ENCODE measurements at regions not wholly inside any gene's neighbourhood (a gene's known extent, or its start where the extent isn't known, plus 50 kb on each side); places are given as distances from the start of the nearest gene placed in this dataset.

DNA sequence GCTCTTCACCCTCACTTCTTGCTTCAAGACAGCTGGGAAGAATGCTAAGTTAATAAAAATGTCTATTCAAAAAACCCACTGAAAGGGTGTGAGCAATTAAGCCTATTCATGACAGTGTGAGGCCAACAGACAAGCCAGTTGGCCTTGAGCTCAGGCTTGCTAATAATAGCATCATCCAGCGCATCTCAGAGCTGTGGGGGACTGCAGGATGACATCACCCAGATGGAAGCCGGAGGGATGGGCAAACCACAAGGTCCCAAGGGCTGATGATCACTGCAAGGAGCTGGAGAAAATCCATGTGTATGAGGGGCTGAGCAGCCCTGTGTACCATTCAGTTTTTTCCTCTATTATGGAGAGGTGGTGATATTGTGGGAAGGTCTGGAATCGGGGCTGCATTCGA lies 770.4 kb downstream of the TNS3 start:
- DNase-seq (ENCODE audit: low spot score) = no peak

DNA sequence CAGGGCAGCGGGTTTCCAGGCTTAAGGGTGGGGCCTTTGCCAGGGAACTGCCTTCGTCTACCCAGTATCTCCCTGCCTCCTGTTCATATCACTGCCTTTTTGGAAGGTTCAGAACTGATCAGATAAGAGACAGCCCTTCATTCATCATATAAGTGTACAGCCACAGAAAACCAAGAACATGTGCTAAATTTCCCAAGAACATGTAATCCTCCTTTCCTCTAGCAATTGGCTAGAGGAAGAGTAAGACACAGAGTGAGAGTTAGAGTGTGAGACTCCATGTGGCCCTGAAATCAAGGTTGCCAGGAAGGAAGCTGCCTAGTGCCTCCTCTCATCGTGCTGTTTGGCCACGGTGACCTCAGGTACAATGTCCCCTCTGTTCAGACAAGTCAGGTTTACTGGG lies 770.9 kb downstream of the TNS3 start:
- no peak for DNase-seq (ENCODE audit: low spot score)

DNA sequence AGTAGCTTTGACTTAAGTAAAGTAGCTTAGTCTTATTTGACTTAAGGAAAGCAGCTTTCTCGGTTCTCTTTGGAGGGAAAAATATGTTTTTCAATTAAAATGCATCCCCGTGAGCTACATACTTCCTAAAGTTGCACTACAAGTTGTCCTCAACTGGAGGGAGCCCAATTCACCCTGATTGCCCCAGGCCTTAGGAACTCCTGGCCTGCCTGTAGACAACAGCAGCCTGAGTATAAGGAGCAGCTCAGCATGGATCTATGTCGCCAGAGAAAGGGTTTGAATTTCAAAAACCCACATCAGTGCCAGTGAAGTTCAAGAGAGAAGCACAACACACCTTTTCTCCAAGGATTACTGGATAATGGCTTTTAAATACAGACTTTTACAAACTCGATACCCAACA lies 772.0 kb downstream of the TNS3 start:
- no peak for DNase-seq (ENCODE audit: low spot score)

DNA sequence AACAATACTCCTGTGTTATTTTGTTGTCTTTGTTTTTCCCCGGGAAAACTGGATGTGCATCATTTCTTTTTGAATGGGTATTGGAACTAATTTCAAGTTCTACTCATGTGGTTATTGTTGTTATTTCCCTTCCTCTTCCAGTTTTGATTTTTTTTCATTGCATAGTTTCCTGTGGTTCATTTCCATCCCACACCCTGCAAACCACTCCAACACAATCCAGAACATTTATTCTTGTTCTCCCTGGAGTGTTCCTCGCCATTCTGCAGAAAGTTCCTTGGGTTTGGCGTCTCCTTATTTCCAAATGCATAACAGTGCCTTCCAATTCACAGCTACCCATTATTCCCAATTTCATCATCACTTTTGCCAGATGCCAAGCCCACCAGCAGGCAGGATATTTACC lies 775.1 kb downstream of the TNS3 start:
- DNase-seq (ENCODE audit: low spot score) = no peak

DNA sequence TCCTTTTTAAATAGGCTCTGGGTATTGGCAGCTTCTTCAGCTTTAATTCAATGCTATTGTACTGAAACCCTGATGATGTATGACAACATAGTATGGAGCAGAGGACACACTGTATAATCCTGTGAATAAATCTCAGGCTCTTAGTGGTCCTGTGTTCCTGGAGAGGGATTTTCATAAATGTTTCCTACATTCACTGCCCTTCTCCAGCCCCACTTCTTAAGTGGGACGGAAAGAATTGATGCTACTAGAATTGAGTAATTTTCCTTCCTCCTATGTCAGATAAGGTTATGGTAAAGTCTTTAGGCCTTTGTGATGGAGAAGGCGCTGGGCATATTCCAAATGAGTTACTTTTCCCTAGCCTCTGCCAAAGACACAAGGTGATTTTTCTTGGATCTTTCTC lies 779.4 kb downstream of the TNS3 start:
- no peak for DNase-seq (ENCODE audit: low spot score)

DNA sequence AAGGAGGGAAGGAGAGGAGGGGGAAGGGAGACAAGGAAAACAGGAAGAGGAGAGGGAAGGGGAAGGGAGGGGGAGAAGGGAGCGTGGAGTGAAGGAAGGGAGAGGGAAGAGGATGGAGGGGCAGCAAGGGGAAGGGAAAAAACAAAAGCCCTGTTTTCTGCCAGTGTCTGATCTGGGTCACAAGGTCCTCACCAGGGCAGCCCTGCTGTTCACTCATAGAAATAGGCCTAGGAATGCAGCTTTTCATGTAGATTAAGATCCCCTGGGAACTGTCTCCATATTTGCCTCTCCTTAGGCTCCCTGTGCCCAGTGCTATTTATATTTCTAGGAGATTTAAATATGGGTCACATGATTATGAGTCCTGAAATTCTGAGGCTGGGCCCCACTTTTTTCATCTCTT lies 790.7 kb downstream of the TNS3 start:
- no peak for DNase-seq (ENCODE audit: low spot score)

DNA sequence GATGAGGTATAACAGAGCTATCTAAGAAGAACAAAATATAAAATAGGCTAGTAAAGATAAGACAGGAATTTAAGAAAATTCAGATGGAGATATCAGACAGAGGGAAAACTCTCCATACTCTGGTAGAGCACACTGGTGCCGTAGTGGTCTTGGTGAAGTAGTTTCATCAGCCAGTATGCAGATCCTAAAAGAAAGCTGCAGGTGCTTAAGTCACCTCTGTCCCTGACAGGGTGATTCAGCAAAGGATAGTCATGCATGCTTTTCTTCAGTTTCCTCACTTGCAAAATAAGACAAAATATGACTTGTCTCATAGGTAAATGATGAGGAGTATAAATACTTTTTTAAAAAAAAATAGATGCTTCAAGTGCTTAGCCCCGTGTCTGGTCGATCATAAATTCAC lies 794.9 kb downstream of the TNS3 start:
- no peak for DNase-seq (ENCODE audit: low spot score)

DNA sequence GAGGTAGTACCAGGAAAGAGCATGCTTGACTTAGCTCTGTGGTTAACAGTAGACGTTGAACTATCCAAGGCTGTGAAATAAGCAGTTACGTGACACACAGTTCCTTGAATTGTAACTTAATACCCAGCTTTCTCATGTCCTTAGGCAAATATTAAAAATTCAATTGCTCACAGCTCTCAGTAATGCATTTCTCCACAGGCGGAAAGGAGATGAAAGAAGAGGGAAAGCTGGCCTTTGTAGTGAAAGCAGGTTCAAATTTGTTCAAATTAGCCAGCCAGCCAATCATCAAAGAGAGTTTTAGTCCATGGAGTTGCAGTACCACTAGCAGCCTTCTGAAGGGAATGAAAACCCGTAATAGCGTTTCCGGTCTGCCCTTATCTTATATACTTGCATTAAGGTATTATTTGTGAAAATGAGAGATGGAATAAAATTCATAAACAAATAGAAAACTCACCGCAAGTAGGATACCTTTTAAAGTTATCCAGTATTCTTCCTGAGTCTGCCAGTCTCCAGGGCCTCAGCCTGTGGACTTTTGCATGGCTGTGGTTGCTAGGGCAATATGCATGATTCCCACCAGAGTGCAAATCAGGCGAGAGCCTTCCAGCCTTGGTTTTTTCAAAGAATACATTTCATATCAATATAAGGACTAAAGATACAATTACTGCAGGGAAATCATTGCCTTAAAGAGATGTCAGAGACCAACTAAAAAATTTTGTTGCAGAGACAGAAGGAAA lies 795.5 kb downstream of the TNS3 start:
- DNase-seq (ENCODE audit: low spot score) = no peak

DNA sequence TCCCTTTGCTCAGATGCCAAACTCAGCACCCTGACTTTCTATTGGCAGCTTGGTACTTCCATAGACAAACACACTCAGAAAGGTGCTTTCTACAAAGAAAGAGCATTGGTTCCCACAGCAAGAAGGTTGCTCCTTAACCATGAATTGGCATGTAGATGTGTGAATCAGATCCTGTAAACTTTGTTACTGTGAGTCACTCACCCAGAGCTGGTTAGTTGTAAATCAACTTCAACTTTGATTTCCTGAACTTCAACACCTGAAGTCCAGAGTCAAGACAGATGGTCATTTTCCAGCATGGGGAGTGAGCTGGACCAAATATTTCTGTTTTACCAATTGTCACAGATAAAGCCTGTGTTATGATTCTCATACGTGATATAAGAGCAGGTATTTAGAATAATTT lies 797.2 kb downstream of the TNS3 start:
- DNase-seq (ENCODE audit: low spot score) = no peak

DNA sequence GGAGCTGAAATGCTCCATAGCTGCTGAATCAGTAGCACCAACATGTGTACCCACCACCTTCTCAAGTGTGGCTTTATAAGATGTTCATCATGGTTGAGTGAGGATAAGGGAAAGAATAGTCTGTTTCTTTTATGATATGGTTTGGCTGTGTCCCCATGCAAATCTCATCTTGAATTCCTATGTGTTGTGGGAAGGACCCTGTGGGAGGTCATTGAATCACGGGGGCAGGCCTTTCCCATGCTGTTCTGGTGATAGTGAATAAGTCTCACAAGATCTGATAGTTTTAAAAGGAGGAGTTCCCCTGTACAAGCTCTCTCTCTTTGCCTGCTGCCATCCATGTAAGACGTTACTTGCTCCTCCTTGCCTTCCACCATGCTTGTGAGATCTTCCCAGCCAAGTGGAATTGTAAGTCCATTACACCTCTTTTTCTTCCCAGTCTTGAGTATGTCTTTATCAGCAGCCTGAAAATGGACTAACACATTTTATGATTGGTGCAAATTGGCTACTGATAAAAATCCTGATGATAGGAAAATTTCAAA lies 799.9 kb downstream of the TNS3 start:
- DNase-seq (ENCODE audit: low spot score) = no peak

DNA sequence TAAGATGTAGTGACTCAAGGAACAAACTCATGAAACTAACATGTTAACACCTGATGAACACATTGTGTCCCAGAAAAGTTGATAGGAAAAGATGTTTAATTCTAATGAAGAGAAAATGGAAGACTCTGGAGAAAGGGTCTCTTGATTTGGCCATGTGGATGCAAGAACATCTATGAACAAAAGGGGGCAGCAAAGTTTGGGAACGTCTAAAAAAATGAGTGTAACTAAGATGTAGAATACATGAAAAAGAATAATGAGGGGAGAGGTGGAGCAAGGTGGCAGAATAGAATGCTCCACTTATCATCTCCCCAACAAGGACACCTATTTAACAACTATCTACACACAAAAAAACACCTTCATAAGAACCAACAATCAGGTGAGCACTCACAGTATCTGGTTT lies 805.1 kb downstream of the TNS3 start:
- no peak for DNase-seq (ENCODE audit: low spot score)

DNA sequence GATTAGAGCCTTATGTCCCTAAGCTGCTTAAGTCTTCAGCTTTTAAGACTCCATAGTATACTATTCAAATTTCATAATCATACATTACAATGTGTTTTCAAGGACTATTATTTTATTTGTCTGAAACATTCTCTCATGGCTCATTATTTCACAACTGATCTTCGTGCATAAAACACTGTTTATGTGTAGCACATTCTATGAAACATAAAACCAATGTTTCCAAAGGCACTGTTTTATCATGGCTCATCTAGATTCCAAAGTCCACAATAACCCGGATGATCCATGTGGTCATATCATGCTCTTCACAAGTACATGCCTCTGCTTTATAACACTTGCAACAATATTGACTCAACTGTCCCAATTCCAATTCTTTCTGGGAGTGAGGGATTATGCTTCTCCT lies 806.1 kb downstream of the TNS3 start:
- DNase-seq (ENCODE audit: low spot score) = no peak

DNA sequence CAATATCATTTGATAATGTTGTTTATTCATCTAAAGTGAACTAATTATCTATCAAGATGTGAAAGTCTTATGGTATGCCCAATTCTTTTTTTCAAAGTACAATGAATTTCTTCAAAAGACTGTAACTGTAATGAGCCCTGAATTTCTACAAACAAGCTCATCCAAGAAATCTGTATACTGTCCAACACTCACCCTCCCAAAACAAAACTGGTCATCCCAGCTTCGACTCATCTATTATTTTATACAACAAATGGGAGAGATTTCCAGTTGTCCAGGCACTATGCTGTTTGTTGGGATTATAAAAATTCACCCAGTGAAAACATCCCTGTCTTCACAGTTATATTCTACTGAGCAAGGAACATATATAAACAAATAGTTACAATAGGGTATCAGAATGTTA lies 806.9 kb downstream of the TNS3 start:
- no peak for DNase-seq (ENCODE audit: low spot score)

DNA sequence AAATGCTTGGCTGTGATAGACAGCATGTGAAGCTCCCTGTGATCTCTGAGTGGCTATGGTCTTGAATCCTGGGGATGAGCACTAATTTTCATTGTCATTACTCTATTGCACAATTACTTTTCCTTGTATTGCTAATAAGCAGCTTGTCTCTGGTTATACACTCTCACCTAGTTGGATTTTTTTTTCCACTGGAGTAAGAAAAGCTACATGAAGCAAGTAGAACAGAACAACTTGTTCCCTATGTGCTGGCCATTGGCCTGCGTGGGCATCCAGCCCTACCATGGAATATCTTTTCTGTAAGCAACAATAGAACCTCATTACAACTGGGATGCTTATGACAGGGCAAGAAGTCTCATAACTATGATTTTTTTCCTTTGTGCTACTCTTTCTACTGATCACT lies 807.4 kb downstream of the TNS3 start:
- DNase-seq (ENCODE audit: low spot score) = no peak

DNA sequence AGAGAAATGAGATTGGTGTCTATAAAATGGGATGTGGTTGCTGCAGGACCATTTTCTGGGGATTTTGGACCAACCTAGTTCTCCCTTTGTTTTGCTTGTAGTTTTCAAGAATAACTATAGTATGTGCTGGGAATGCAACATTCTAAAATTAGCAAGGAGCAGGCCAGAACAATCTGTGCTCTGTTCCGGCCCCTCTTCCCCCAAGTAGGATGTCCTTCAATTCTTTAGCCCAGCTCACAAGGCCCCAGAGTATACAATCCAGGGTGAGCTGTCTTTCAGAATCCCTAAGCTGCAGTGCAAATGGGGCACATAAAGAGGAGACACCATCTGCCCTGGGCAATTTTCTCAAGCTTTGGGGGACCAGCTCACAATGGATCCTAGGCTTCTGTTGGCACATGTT lies 809.1 kb downstream of the TNS3 start:
- no peak for DNase-seq (ENCODE audit: low spot score)

DNA sequence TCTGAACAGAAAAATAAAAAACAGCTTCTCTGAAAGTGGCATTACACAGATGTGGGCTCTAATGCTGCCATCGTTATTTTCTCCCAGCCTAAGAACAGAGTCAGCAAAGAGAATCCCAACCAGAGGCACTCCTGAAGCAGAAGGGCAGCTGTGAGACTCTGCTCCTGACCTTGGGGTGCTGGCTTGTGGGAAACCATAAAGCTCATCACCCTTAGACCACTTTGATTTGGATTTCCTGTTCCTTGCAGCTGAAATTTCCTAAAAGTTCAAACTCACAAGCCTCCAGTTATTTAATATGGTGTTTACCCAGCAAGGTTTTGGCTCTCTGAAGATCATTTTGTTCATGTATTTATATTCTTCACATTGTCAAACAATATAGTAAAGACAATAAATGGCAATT lies 814.8 kb downstream of the TNS3 start:
- no peak for DNase-seq (ENCODE audit: low spot score)

DNA sequence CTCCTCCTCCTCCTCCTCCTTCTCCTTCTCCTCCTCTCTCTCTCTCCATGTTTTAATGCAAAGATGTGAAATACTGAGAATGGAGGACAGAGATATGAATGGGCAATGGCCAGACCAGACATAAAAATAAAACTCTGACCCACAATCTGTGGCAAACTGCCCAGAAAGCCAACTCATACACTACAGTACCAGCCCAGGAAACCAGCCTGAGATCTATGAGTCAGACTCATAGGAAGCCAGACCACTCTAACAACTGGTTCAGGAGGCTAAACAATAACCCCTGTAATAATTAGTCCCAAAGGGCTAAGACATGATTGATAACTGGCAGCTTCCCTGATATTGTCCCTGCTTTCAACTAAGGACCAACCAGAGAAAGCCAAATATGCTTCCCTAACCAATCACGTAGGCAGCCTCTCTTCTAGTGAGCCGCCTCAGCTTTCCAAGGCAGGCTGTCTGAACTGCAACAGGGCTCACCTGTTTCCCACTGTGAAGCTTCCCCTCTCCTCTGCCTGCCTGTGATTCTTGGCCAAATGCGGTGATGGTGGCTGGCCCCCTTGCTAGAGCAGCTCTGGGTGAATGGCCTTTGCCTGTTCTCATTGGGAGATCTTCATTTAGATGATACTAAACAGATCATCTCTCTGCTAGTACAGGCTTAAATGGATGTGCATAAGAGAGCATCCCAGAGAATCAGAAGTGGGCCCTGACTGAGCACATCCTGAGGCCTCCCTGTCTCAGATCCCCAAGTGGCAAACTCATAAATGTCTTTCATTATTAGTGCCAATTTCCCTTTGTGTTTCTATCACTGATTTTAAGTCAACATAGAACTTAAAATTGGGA lies 817.6 kb downstream of the TNS3 start:
- DNase-seq (ENCODE audit: low spot score) = no peak

DNA sequence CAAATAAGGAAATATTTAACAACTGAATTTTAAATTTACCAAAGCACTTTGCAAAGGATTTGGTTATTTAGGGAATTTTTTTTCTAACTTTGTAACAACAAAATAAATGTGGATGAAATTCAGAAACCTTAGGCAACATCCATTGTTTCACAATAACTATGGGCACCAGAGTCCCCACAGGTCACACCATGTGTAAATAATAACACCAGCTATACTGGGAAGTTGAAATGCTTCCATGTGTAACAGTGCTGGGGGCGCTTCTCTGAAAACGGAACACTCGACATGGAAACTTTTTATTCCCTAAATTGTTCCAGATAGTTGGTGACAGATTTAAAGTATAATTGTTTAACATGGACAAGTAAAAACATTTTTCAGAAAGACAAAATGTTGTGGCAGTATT lies 818.6 kb downstream of the TNS3 start:
- DNase-seq (ENCODE audit: low spot score) = no peak

DNA sequence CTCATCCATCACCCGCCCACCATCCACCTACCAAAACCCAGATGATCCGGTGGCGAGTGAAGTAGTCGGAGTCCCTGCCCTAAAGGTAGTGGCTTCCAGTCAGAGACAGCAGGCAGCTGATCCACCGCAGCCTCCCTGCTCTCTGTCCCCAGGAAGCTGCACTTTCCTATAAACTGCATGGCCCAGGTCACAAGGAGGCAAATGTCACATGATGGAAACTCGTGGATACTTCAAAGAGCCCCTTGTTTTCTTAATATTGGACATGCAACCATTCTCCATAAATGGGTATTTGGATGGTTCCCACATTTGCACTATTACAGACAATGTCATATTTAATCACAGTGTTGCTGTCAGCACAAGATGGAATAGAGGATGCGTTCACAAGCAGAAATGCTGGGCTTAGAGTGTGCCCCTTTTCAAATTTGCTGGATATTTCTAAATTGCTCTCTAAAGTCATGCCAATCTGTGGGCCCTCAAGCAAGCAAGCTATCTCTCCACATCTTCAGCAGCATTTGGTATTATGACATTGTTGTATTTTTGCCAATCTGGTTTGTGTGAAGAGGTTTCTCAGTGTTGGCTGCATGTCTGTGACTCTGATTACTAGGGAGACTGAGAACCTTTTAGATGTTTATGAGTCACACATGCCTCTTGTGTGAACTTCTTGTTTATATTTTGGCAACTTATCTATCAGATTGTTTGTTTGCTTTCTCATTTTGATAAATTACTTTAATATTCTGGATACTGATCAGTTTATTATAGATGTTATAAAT lies 822.0 kb downstream of the TNS3 start:
- DNase-seq (ENCODE audit: low spot score) = no peak

DNA sequence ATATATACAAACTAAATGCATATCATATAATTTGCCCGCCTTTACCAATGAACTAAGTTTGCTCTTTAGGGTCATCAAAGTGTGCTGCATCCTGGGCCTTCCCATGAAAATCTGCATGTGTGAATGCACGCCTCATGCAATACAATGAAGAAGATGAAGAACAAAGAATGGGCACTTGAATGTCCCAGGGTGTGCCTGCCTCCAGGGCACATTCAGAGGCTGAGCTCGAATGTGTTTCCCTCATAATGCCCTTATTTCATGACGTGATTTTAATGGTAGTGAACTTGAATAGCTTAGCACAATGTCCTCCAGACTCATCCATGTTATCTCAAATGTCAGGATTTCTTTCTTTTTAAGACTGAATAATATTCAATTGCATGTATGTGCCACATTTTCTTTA lies 824.9 kb downstream of the TNS3 start:
- DNase-seq (ENCODE audit: low spot score) = no peak

DNA sequence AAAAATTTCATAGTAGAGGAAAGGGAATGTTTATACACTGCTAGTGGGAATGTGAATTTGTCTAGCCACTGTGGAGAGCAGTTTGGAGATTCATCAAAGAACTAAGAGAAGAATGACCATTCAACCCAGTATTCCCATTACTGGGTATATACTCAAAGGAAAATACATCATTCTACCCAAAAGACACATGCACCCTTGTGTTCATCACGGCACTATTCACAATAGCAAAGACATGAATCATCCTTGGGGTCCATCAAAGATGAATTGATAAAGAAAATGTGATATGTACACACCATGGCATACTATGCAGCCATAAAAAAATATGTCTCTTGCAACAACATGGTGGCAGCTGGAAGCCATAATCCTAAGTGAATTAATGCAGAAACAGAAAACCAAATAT lies 825.7 kb downstream of the TNS3 start:
- no peak for DNase-seq (ENCODE audit: low spot score)

DNA sequence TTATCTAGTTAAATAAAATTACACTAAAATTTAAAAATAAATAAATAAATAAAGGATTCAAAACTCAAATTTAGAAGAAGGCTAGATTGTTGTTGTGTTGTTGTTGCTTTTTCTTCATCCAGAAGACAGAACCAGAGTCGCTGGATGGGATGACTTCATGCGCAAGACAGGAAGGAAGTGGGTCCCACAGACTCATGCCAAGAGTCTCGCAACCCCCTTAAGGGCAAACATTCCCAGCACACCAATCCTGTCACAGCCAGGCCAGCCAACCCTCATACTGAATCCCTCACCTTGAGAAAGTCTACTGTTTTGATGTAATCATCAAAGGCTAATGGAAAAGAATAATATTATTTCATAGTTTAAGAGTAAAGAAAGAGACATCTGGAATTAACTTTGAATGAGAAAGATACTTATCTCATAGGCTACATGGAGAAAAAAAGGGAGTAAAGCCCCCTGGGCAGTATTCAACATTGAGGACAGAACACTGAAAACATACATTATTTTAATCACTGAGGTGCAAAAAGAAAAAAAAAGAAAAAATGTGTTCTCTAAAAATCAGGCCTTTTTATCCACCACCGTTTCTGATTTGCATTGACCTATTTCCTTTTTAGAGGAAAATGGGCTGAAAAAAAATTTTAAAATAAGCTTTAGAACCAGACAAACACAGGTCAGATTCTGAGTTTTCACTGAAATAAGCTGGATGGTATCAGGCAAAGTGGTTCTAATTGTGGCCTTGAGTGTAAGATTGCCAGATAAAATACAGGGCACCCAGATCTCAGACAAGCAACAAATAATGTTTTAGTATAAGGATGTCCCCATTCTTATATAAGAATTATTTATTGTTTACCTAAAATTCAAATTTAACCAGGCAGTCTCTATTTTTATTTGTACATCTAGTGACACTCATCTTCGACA lies 826.5 kb downstream of the TNS3 start:
- no peak for DNase-seq (ENCODE audit: low spot score)
